Fibroblast of the aortic adventitia (primary cell): ENCODE measurements at regions not wholly inside any gene's neighbourhood (a gene's known extent, or its start where the extent isn't known, plus 50 kb on each side); places are given as distances from the start of the nearest gene placed in this dataset.
A peak's percentile ranks its signal among the peaks of the same experiment; 100 is the strongest.
"Not testable (repeated sequence)": the region's sequence is repeated elsewhere in the genome, so short reads cannot be mapped to it uniquely, and the experiment has no call there.

Experiments used
- DNase-seq: peaks from one replicate; pipeline ENCODE4 v3.0.0-alpha.2; 2010; ENCODE audit warnings: low read depth
- H3K4me3 ChIP-seq: 2 replicates; pipeline ENCODE4 v1.5.1; 2011; ENCODE audit warnings: low read depth, mild to moderate bottlenecking, control low read depth, low read length, moderate library complexity
- TF ChIP-seq, protein P1 (sequence below): IDR thresholded peaks from 2 replicates; pipeline ENCODE4 v1.5.1; 2011; ENCODE audit warnings: mild to moderate bottlenecking, low read length, control low read depth, inconsistent platforms; ENCODE audit not compliant: insufficient read depth

DNA sequence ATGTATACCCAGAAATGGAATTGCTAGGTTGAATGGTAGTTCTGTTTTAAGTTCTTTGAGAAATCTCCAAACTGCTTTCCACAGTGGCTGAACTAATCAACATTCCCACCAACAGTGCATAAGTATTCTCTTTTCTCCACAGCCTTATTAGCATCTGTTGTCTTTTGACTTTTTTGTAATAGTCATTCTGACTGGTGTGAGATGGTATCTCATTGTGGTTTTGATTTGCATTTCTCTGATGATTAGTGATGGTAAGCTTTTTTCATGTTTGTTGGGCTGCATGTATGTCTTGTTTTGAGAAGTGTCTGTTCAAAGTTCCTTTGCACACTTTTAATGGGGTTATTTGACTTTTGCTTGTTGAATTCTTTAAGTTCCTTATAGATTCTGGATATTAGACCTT lies 52.4 kb upstream of the EHHADH start:
- not testable (repeated sequence) for DNase-seq, H3K4me3 ChIP-seq

DNA sequence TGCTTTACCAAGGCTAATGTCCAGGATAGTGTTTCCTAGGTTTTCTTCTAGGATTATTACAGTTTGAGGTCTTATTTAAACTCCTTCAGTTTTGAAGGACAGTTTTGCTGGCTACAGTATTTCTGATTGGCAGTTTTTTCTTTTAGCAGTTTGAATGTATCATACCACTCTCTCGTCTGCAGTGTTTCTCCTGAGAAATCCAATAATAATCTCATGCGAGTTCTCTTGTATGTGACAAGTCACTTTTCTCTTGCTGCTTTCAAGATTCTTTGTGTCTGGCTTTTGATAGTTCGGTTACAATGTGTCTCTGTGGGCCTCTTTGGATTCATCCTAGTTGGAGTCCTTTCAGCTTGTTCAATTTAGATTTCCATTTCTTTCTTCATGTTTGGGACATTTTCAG lies 53.0 kb upstream of the EHHADH start:
- TF ChIP-seq, protein P1, sequence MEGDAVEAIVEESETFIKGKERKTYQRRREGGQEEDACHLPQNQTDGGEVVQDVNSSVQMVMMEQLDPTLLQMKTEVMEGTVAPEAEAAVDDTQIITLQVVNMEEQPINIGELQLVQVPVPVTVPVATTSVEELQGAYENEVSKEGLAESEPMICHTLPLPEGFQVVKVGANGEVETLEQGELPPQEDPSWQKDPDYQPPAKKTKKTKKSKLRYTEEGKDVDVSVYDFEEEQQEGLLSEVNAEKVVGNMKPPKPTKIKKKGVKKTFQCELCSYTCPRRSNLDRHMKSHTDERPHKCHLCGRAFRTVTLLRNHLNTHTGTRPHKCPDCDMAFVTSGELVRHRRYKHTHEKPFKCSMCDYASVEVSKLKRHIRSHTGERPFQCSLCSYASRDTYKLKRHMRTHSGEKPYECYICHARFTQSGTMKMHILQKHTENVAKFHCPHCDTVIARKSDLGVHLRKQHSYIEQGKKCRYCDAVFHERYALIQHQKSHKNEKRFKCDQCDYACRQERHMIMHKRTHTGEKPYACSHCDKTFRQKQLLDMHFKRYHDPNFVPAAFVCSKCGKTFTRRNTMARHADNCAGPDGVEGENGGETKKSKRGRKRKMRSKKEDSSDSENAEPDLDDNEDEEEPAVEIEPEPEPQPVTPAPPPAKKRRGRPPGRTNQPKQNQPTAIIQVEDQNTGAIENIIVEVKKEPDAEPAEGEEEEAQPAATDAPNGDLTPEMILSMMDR, result no peak
- DNase-seq, result no peak
- H3K4me3 ChIP-seq, result no peak overlapping the region

DNA sequence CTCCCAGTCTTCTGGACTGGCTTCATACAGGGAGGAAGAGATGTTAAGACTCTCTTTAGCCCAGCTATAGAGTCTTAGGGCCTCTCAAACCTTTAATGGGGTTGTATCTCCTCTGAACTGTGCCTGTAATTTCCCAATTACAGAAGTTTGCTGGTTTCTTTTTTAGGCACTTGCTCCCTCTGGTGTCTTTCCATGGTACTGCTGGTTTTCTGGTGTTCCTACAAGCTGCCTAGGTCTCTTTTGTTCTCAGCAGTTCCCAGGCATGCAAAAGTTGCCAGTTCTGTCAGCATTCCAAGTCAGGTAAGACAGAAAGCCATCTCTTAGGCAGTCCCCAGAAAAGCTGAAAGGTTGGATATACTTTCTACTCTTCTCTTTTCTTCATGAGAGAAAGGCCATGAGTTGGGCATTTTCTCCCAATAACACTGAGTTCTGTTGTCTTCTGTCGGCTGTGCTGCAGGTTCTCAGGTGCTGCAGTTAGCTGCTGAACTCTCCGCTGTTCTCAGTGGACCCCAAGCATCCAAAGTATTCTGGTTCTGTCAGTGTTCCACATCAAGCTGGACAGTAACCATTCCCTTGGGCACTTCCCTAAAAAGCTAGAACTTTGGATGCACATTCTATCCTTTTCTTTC lies 54.4 kb upstream of the EHHADH start:
- DNase-seq, result peak; percentile 77
- TF ChIP-seq, protein P1, result peak; percentile 89
- no peak overlapping the region for H3K4me3 ChIP-seq

DNA sequence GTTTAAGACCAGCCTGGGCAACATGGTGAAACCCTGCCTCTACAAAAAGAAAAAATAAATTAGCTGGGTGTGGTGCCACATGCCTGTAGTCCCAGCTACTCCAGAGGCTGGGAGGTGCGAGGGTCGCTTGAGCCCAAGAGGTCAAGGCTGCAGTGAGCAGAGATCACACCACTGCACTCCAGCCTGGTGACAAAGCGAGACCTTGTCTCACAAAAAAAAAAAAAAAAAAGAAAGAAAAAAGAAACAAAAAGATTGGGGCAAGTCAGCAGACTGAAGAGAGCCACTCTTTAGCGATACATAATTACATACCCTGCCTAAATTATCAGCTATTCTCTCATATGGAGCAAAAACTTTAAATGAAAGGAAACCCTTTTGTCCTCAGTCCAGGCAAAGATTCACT lies 53.6 kb upstream of the MAP3K13 start:
- TF ChIP-seq, protein P1, result no peak
- H3K4me3 ChIP-seq, result no peak overlapping the region
- no peak for DNase-seq

DNA sequence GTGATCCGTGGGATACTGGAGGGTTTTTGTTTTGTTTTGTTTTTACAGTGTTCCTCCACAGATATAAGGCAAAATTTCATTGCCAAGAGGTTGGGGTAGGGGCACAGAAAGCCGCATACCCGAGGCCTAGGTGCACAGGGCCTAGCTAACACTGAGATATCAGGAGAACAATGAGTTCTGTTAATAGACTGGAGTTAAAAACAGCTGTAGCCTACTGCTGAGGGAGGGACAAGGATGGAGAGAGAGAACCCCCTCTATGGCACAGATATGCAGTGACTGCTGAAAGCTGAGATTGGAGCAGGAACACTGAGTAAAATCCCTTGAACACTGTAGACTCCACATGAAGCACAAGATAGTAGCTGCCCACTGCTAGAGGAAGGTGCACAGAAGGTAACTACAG lies 53.1 kb upstream of the MAP3K13 start:
- TF ChIP-seq, protein P1, result no peak
- no peak overlapping the region for H3K4me3 ChIP-seq
- no peak for DNase-seq

DNA sequence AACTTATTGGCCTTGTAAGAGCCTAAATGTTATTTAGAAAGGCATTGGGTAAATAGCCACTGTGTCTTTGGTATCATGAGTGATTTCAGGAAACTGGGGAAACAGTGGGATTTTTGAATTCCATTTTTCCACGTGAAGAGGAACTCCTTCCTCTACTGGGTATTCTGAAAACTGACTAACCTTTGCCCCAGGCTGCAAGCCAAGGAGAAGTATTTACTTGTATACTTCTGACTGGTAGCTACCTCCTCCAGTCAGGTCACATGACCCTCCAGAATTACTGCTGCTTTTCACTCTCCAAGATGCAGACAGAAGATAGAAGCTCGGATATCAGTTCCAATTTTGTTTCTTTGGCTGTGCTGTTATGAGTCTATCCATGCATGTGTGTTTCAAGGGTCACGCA lies 50.9 kb upstream of the MAP3K13 start:
- TF ChIP-seq, protein P1, result no peak
- DNase-seq, result no peak
- no peak overlapping the region for H3K4me3 ChIP-seq
